Muscle of back (tissue), 3 donors: ENCODE measurements at regions not wholly inside any gene's neighbourhood (a gene's known extent, or its start where the extent isn't known, plus 50 kb on each side); places are given as distances from the start of the nearest gene placed in this dataset.

Experiments
- DNase-seq, 3 donors: peaks; one replicate each; pipeline versions ENCODE4 v3.0.0 to v3.0.0-alpha.2; 2013

GRCh38 chr4:161132715-161133425 lies 1030.9 kb downstream of the FSTL5 start:
- DNase-seq: no peak

GRCh38 chr4:161121451-161121850 lies 1042.3 kb downstream of the FSTL5 start:
- no peak for DNase-seq

- no peak for DNase-seq
Observed at GRCh38 chr4:161101881-161102280, 1061.9 kb downstream of the FSTL5 start.

GRCh38 chr4:161097821-161098220 lies 1066.0 kb downstream of the FSTL5 start:
- DNase-seq: peak; percentile 2 to 22 (median 3)

- DNase-seq: no peak
Observed at GRCh38 chr4:161061046-161061445, 1102.8 kb downstream of the FSTL5 start.
